CD4-positive, alpha-beta T cell treated with Interleukin-6 for 4 hours (primary cell): ENCODE measurements at regions not wholly inside any gene's neighbourhood (a gene's known extent, or its start where the extent isn't known, plus 50 kb on each side); places are given as distances from the start of the nearest gene placed in this dataset.
"Not testable (repeated sequence)": the region's sequence is repeated elsewhere in the genome, so short reads cannot be mapped to it uniquely, and the experiment has no call there.

Experiments
- DNase-seq: peaks from one replicate; pipeline ENCODE4 v3.0.0-alpha.2; 2020; ENCODE audit warnings: mixed read lengths

- not testable (repeated sequence) for DNase-seq
Measured at GRCh38 chr1:206314951-206315636, 111.8 kb downstream of the SRGAP2 start.

- DNase-seq = not testable (repeated sequence)
Measured at GRCh38 chr1:206316901-206317300, 113.6 kb downstream of the SRGAP2 start.

- DNase-seq = not testable (repeated sequence)
Measured at GRCh38 chr1:206317878-206318514, 114.7 kb downstream of the SRGAP2 start.

GRCh38 chr1:206320227-206320626 is 116.9 kb downstream of the SRGAP2 start:
- DNase-seq = not testable (repeated sequence)

GRCh38 chr1:206326159-206326939 is 123.0 kb downstream of the SRGAP2 start:
- not testable (repeated sequence) for DNase-seq

- DNase-seq = not testable (repeated sequence)
Measured at GRCh38 chr1:206331597-206331996, 128.3 kb downstream of the SRGAP2 start.

GRCh38 chr1:206333316-206333715 is 130.0 kb downstream of the SRGAP2 start:
- not testable (repeated sequence) for DNase-seq

- DNase-seq = not testable (repeated sequence)
Measured at GRCh38 chr1:206333897-206334296, 130.6 kb downstream of the SRGAP2 start.

- not testable (repeated sequence) for DNase-seq
Measured at GRCh38 chr1:206334481-206334880, 131.1 kb downstream of the SRGAP2 start.

GRCh38 chr1:206335162-206335561 is 131.8 kb downstream of the SRGAP2 start:
- DNase-seq = not testable (repeated sequence)

- DNase-seq = not testable (repeated sequence)
Measured at GRCh38 chr1:206335875-206336846, 132.8 kb downstream of the SRGAP2 start.

GRCh38 chr1:206337024-206337423 is 133.3 kb upstream of the IKBKE start:
- DNase-seq = not testable (repeated sequence)

- not testable (repeated sequence) for DNase-seq
Measured at GRCh38 chr1:206350493-206351275, 119.6 kb upstream of the IKBKE start.

GRCh38 chr1:206351276-206352052 is 118.8 kb upstream of the IKBKE start:
- not testable (repeated sequence) for DNase-seq

GRCh38 chr1:206356310-206356709 is 114.0 kb upstream of the IKBKE start:
- DNase-seq = not testable (repeated sequence)

- not testable (repeated sequence) for DNase-seq
Measured at GRCh38 chr1:206357962-206358361, 112.3 kb upstream of the IKBKE start.

- DNase-seq = not testable (repeated sequence)
Measured at GRCh38 chr1:206358771-206359170, 111.5 kb upstream of the IKBKE start.

- not testable (repeated sequence) for DNase-seq
Measured at GRCh38 chr1:206359377-206359776, 110.9 kb upstream of the IKBKE start.

GRCh38 chr1:206361978-206362543 is 108.2 kb upstream of the IKBKE start:
- not testable (repeated sequence) for DNase-seq

- not testable (repeated sequence) for DNase-seq
Measured at GRCh38 chr1:206362994-206363393, 107.3 kb upstream of the IKBKE start.
